ENCODE measurements at regions not wholly inside any gene's neighbourhood (a gene's known extent, or its start where the extent isn't known, plus 50 kb on each side); places are given as distances from the start of the nearest gene placed in this dataset.

DNA sequence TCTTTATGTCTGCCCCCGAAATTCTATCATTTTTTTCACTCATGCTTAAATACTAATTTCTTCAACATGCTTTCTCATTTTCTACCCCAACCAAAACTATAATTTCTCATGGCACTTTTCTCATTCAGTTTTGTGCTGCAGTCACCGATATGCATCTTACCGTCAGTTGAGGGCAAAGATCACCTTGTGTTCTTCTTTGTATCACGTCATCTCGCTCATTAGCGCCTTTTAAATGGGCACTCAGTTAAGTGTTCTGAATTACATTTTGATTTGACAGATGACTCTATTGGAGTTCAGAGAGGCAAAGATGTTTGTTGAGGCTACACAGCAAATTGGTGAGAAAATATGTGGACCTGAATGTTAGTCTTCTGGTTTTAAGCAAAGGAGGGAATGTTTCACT lies 211.7 kb upstream of the GLRA1 start:
- no peak for TF ChIP-seq EZH2phosphoT487 (IDR thresholded peaks at IDR 0.05; ENCODE audit: low read depth)
- TF ChIP-seq, protein P1, sequence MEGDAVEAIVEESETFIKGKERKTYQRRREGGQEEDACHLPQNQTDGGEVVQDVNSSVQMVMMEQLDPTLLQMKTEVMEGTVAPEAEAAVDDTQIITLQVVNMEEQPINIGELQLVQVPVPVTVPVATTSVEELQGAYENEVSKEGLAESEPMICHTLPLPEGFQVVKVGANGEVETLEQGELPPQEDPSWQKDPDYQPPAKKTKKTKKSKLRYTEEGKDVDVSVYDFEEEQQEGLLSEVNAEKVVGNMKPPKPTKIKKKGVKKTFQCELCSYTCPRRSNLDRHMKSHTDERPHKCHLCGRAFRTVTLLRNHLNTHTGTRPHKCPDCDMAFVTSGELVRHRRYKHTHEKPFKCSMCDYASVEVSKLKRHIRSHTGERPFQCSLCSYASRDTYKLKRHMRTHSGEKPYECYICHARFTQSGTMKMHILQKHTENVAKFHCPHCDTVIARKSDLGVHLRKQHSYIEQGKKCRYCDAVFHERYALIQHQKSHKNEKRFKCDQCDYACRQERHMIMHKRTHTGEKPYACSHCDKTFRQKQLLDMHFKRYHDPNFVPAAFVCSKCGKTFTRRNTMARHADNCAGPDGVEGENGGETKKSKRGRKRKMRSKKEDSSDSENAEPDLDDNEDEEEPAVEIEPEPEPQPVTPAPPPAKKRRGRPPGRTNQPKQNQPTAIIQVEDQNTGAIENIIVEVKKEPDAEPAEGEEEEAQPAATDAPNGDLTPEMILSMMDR (IDR thresholded peaks at IDR 0.05; ENCODE audit: low read depth, low read length): no peak

Measured in OCI-LY3 (cell line).